ENCODE measurements at regions not wholly inside any gene's neighbourhood (a gene's known extent, or its start where the extent isn't known, plus 50 kb on each side); places are given as distances from the start of the nearest gene placed in this dataset.

DNA sequence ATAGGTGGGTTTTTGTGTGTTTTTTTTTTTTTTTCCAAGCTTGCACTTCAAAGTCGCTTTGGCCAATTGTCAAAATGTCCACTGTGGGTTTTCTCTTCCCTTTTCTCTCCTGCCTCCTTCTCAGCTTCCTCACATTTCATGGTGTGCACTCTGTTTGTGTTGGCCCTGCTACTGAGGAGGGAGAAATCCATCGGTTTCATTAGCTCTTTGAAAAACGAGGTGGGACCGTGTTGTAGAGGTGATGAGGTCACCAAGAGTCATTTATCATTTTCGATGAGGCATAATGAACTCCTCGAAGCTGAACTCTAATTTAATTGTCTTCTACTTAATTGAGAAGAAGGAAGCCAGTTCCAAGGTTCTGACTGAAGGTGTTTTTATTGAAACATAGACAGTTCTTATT, 174.4 kb upstream of the TOX3 start:
- H3K27ac ChIP-seq (ENCODE audit: low read depth in 1 of 2, low read length in 1 of 2) = no peak overlapping the region
- H3K27me3 ChIP-seq (ENCODE audit: control insufficient read depth in 3 of 3, insufficient read depth in 3 of 3, low read length in 2 of 3) = peaks cover 0 to 3% (median 0%) of the 10 kb centered on the region in 3 donors
- no peak overlapping the region for H3K4me3 ChIP-seq
- ATAC-seq (ENCODE audit: insufficient read depth, low FRiP score) (no peak), DNase-seq (peak in 1 of 3 donors; percentile 9)
- no peak for TF ChIP-seq CTCF (IDR thresholded peaks at IDR 0.05; ENCODE audit: control extremely low read depth, extremely low read depth)
- 38 to 63% methylated on average over 6 of the region's 6 CpGs for WGBS, 2 donors
- H3K36me3 ChIP-seq (ENCODE audit: control insufficient read depth in 4 of 4, insufficient read depth in 4 of 4, low read length in 4 of 4) = no peaks in the 10 kb centered on the region
- peaks cover 0 to 2% (median 0%) of the 10 kb centered on the region in 4 donors for H3K9me3 ChIP-seq (ENCODE audit: control insufficient read depth in 4 of 4, insufficient read depth in 3 of 4, low read length in 3 of 4)
- H3K9ac ChIP-seq (ENCODE audit: insufficient read depth in 1 of 2, low read length in 2 of 2) = no peak overlapping the region
- H3K4me1 ChIP-seq (ENCODE audit: control insufficient read depth in 5 of 5, insufficient read depth in 5 of 5, low read length in 5 of 5) = peaks cover 0 to 13% (median 0%) of the 10 kb centered on the region in 5 donors

DNA sequence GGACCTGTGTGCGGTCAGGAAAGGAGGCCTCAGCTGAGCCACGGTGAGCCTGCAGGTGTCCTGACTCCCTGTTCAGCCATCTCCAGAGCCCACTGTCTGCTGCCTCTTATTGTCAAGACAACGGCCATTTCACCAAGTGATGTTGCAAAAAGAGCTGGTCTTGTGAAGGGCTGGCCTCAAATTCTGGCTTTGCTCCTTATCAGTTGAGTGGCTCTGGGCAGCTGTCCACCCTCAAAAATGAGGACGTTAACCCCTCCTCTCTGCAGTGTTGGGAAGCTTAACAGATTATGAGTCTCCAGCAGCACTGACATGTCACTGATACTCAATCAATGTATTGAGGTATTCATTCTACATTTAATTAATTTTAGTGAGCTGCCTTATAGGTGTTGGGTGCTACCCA, 171.1 kb upstream of the TOX3 start:
- TF ChIP-seq CTCF (IDR thresholded peaks at IDR 0.05; ENCODE audit: control extremely low read depth, extremely low read depth) = no peak
- Histone ChIP-seq H3K9ac (ENCODE audit: insufficient read depth in 1 of 2, low read length in 2 of 2) (no peak overlapping the region), H3K36me3 (ENCODE audit: control insufficient read depth in 4 of 4, insufficient read depth in 4 of 4, low read length in 4 of 4) (no peaks in the 10 kb centered on the region), H3K4me3 (no peak overlapping the region), H3K27me3 (ENCODE audit: control insufficient read depth in 3 of 3, insufficient read depth in 3 of 3, low read length in 2 of 3) (peaks cover 0 to 3% (median 0%) of the 10 kb centered on the region in 3 donors), H3K9me3 (ENCODE audit: control insufficient read depth in 4 of 4, insufficient read depth in 3 of 4, low read length in 3 of 4) (peaks cover 0 to 1% (median 0%) of the 10 kb centered on the region in 4 donors), H3K27ac (ENCODE audit: low read depth in 1 of 2, low read length in 1 of 2) (no peak overlapping the region), H3K4me1 (ENCODE audit: control insufficient read depth in 5 of 5, insufficient read depth in 5 of 5, low read length in 5 of 5) (peaks cover 0 to 13% (median 0%) of the 10 kb centered on the region in 5 donors)
- DNase-seq (peak; percentile 67 to 86 (median 80)), ATAC-seq (ENCODE audit: insufficient read depth, low FRiP score) (no peak)
- 63 to 70% methylated on average over 4 of the region's 4 CpGs for WGBS, 2 donors

DNA sequence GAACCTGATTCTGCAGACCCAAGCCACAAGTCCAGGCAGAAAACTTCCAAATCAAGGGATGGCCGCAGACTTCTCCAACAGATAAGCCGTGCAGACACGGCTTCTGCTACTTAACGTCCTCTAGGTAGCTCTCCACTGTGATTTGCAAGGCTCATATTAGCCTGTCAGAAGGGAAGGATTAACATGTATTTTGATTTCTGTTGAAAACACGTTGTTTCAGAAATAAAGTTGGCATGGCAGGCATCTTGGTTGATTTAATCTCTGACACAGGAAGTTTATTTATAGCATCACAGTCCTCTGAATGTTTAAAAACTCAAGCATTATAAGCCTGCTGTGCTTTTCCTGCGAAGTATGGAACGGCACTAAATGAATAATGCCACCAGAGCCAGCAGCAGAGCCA, 166.8 kb upstream of the TOX3 start:
- WGBS, 2 donors = 63 to 68% methylated on average over 7 of the region's 7 CpGs
- DNase-seq = no peak
- no peaks in the 10 kb centered on the region for H3K36me3 ChIP-seq (ENCODE audit: control insufficient read depth in 4 of 4, insufficient read depth in 4 of 4, low read length in 4 of 4)
- no peak overlapping the region for H3K27ac ChIP-seq (ENCODE audit: low read depth in 1 of 2, low read length in 1 of 2)
- H3K9me3 ChIP-seq (ENCODE audit: control insufficient read depth in 4 of 4, insufficient read depth in 3 of 4, low read length in 3 of 4) = no peaks in the 10 kb centered on the region
- H3K4me3 ChIP-seq = no peak overlapping the region
- TF ChIP-seq CTCF (IDR thresholded peaks at IDR 0.05; ENCODE audit: control extremely low read depth, extremely low read depth) = no peak
- H3K9ac ChIP-seq (ENCODE audit: insufficient read depth in 1 of 2, low read length in 2 of 2) = no peak overlapping the region
- ATAC-seq (ENCODE audit: insufficient read depth, low FRiP score) = no peak
- H3K27me3 ChIP-seq (ENCODE audit: control insufficient read depth in 3 of 3, insufficient read depth in 3 of 3, low read length in 2 of 3) = no peaks in the 10 kb centered on the region
- H3K4me1 ChIP-seq (ENCODE audit: control insufficient read depth in 5 of 5, insufficient read depth in 5 of 5, low read length in 5 of 5) = peaks cover 0 to 13% (median 0%) of the 10 kb centered on the region in 5 donors

DNA sequence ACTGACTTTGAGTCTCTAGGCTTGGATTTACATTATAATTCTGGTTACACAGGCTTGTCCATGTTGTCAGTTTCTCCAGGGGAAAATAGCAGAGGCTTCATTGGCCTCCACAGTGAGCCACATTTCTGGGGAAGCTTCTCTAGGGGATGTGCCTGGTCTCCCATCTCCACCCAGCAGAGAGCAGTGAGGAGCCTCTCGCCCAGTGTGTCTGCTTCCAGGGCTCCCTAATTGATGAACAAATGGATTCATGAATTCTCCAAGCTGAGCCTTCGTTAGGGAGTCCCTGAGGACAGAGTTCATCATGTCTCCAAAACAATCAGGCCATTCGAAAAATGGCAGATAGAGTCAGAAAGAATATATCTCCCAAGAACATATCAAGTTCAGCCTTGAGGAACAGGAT, 162.4 kb upstream of the TOX3 start:
- WGBS, 2 donors = 48 to 60% methylated on average over 3 of the region's 3 CpGs
- no peaks in the 10 kb centered on the region for H3K4me1 ChIP-seq (ENCODE audit: control insufficient read depth in 5 of 5, insufficient read depth in 5 of 5, low read length in 5 of 5)
- H3K9ac ChIP-seq (ENCODE audit: insufficient read depth in 1 of 2, low read length in 2 of 2) = no peak overlapping the region
- H3K9me3 ChIP-seq (ENCODE audit: control insufficient read depth in 4 of 4, insufficient read depth in 3 of 4, low read length in 3 of 4) = no peaks in the 10 kb centered on the region
- H3K4me3 ChIP-seq = no peak overlapping the region
- no peak for TF ChIP-seq CTCF (IDR thresholded peaks at IDR 0.05; ENCODE audit: control extremely low read depth, extremely low read depth)
- H3K36me3 ChIP-seq (ENCODE audit: control insufficient read depth in 4 of 4, insufficient read depth in 4 of 4, low read length in 4 of 4) = no peaks in the 10 kb centered on the region
- ATAC-seq (ENCODE audit: insufficient read depth, low FRiP score) = no peak
- no peaks in the 10 kb centered on the region for H3K27me3 ChIP-seq (ENCODE audit: control insufficient read depth in 3 of 3, insufficient read depth in 3 of 3, low read length in 2 of 3)
- DNase-seq = no peak
- no peak overlapping the region for H3K27ac ChIP-seq (ENCODE audit: low read depth in 1 of 2, low read length in 1 of 2)
